ENCODE measurements at regions not wholly inside any gene's neighbourhood (a gene's known extent, or its start where the extent isn't known, plus 50 kb on each side); places are given as distances from the start of the nearest gene placed in this dataset.

- no peak for TF ChIP-seq GATA2 (IDR thresholded peaks at IDR 0.05; ENCODE audit: low read depth, low read length)
- TF ChIP-seq GATA3 (IDR thresholded peaks at IDR 0.05; ENCODE audit: low read depth, low read length): no peak
Measured at GRCh38 chr20:12614764-12615163, 394.0 kb upstream of the SPTLC3 start.

Data from SH-SY5Y (cell line).